ENCODE measurements at regions not wholly inside any gene's neighbourhood (a gene's known extent, or its start where the extent isn't known, plus 50 kb on each side); places are given as distances from the start of the nearest gene placed in this dataset.

- Histone ChIP-seq H3K27me3 (ENCODE audit: control insufficient read depth in 1 of 2, insufficient read depth in 2 of 2, low read length in 2 of 2) (no peaks in the 10 kb centered on the region), H3K9me3 (ENCODE audit: control insufficient read depth in 2 of 2, low read length in 2 of 2) (peaks cover 0 to 3% of the 10 kb centered on the region in 2 donors), H3K36me3 (ENCODE audit: control insufficient read depth in 2 of 2, insufficient read depth in 2 of 2, low read length in 2 of 2) (no peaks in the 10 kb centered on the region), H3K27ac (ENCODE audit: low read length) (no peak overlapping the region), H3K4me1 (ENCODE audit: control insufficient read depth, insufficient read depth, low read length) (no peaks in the 10 kb centered on the region), H3K4me3 (ENCODE audit: low read length in 2 of 2) (no peak overlapping the region), H3K9ac (ENCODE audit: low read length in 2 of 2) (no peak overlapping the region)
Measured at GRCh38 chr22:48692734-48693376, 1134.8 kb downstream of the BRD1 start.

DNA sequence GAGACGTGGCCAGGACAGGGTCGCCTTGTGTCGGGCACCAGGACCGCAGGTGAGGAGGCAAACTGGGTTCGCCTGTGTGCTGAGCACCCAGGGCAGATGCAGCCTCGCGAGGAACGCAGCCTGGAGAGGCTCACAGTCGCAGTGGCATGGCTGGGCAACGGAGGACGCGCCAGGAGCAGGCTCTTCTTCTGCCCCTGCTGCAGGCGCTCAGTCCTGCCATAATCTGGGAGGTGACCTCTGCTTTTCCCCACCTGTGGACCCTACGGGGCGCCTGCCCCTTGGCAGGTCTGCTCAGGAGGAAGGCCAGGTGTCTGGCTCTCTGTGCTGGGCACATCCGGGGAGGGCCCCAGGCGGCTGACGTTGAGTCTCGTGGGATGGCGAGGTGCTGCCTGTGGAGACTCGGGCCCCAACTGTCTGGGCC is 1136.2 kb downstream of the BRD1 start:
- Histone ChIP-seq H3K9me3 (ENCODE audit: control insufficient read depth in 2 of 2, low read length in 2 of 2) (no peaks in the 10 kb centered on the region), H3K36me3 (ENCODE audit: control insufficient read depth in 2 of 2, insufficient read depth in 2 of 2, low read length in 2 of 2) (no peaks in the 10 kb centered on the region), H3K27ac (ENCODE audit: low read length) (no peak overlapping the region), H3K9ac (ENCODE audit: low read length in 2 of 2) (no peak overlapping the region), H3K4me3 (ENCODE audit: low read length in 2 of 2) (no peak overlapping the region), H3K4me1 (ENCODE audit: control insufficient read depth, insufficient read depth, low read length) (no peaks in the 10 kb centered on the region), H3K27me3 (ENCODE audit: control insufficient read depth in 1 of 2, insufficient read depth in 2 of 2, low read length in 2 of 2) (no peaks in the 10 kb centered on the region)

GRCh38 chr22:48690583-48691317 is 1136.9 kb downstream of the BRD1 start:
- no peaks in the 10 kb centered on the region for H3K9me3 ChIP-seq (ENCODE audit: control insufficient read depth in 2 of 2, low read length in 2 of 2)
- H3K9ac ChIP-seq (ENCODE audit: low read length in 2 of 2) = no peak overlapping the region
- H3K27me3 ChIP-seq (ENCODE audit: control insufficient read depth in 1 of 2, insufficient read depth in 2 of 2, low read length in 2 of 2) = no peaks in the 10 kb centered on the region
- no peak overlapping the region for H3K4me3 ChIP-seq (ENCODE audit: low read length in 2 of 2)
- no peaks in the 10 kb centered on the region for H3K4me1 ChIP-seq (ENCODE audit: control insufficient read depth, insufficient read depth, low read length)
- no peak overlapping the region for H3K27ac ChIP-seq (ENCODE audit: low read length)
- H3K36me3 ChIP-seq (ENCODE audit: control insufficient read depth in 2 of 2, insufficient read depth in 2 of 2, low read length in 2 of 2) = no peaks in the 10 kb centered on the region

DNA sequence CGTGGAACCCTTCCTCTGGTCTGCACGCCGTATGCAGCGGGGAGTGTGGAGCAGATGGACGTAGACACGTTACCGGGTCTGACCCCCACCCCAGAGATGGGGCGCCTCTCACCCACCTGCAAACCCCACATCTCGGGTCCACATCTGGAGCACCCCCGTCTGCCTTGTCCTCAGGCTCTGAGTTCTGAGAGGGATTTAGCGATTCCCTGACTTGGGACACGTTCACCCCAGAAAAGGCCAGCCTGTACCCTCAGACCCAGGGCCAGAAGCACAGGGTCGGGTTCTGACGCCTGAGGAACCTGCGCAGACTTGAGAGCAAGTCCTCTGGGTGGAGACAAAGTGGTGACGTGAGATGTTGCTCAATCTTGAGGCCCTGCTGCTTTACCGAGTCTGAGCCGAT is 1138.5 kb downstream of the BRD1 start:
- H3K27me3 ChIP-seq (ENCODE audit: control insufficient read depth in 1 of 2, insufficient read depth in 2 of 2, low read length in 2 of 2) = no peaks in the 10 kb centered on the region
- H3K27ac ChIP-seq (ENCODE audit: low read length) = no peak overlapping the region
- no peaks in the 10 kb centered on the region for H3K9me3 ChIP-seq (ENCODE audit: control insufficient read depth in 2 of 2, low read length in 2 of 2)
- H3K36me3 ChIP-seq (ENCODE audit: control insufficient read depth in 2 of 2, insufficient read depth in 2 of 2, low read length in 2 of 2) = no peaks in the 10 kb centered on the region
- H3K4me3 ChIP-seq (ENCODE audit: low read length in 2 of 2) = no peak overlapping the region
- no peaks in the 10 kb centered on the region for H3K4me1 ChIP-seq (ENCODE audit: control insufficient read depth, insufficient read depth, low read length)
- no peak overlapping the region for H3K9ac ChIP-seq (ENCODE audit: low read length in 2 of 2)

- Histone ChIP-seq H3K36me3 (ENCODE audit: control insufficient read depth in 2 of 2, insufficient read depth in 2 of 2, low read length in 2 of 2) (no peaks in the 10 kb centered on the region), H3K9ac (ENCODE audit: low read length in 2 of 2) (no peak overlapping the region), H3K9me3 (ENCODE audit: control insufficient read depth in 2 of 2, low read length in 2 of 2) (no peaks in the 10 kb centered on the region), H3K4me1 (ENCODE audit: control insufficient read depth, insufficient read depth, low read length) (no peaks in the 10 kb centered on the region), H3K4me3 (ENCODE audit: low read length in 2 of 2) (no peak overlapping the region), H3K27me3 (ENCODE audit: control insufficient read depth in 1 of 2, insufficient read depth in 2 of 2, low read length in 2 of 2) (no peaks in the 10 kb centered on the region), H3K27ac (ENCODE audit: low read length) (no peak overlapping the region)
Measured at GRCh38 chr22:48688366-48688765, 1139.3 kb downstream of the BRD1 start.

DNA sequence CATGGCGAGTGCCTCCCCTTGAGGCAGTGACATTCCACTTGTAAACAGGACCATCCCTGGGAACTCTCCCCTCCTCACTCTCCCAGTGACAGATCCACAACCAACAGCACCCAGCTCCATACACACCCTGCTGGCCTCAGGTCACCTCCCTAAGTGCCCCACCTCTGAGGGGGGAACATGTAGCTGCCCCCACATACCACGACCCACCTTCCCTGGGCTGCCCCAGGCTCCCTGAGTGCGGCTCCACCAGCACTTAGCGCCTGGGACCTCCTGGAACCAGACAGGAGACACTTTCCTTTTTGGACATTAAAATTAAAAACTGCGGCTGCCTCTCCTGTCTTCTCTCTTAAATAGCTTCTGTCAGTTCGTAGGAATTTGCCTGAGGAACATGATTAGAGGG is 1140.1 kb downstream of the BRD1 start:
- Histone ChIP-seq H3K4me3 (ENCODE audit: low read length in 2 of 2) (no peak overlapping the region), H3K9me3 (ENCODE audit: control insufficient read depth in 2 of 2, low read length in 2 of 2) (no peaks in the 10 kb centered on the region), H3K36me3 (ENCODE audit: control insufficient read depth in 2 of 2, insufficient read depth in 2 of 2, low read length in 2 of 2) (no peaks in the 10 kb centered on the region), H3K9ac (ENCODE audit: low read length in 2 of 2) (no peak overlapping the region), H3K27ac (ENCODE audit: low read length) (no peak overlapping the region), H3K4me1 (ENCODE audit: control insufficient read depth, insufficient read depth, low read length) (no peaks in the 10 kb centered on the region), H3K27me3 (ENCODE audit: control insufficient read depth in 1 of 2, insufficient read depth in 2 of 2, low read length in 2 of 2) (no peaks in the 10 kb centered on the region)

DNA sequence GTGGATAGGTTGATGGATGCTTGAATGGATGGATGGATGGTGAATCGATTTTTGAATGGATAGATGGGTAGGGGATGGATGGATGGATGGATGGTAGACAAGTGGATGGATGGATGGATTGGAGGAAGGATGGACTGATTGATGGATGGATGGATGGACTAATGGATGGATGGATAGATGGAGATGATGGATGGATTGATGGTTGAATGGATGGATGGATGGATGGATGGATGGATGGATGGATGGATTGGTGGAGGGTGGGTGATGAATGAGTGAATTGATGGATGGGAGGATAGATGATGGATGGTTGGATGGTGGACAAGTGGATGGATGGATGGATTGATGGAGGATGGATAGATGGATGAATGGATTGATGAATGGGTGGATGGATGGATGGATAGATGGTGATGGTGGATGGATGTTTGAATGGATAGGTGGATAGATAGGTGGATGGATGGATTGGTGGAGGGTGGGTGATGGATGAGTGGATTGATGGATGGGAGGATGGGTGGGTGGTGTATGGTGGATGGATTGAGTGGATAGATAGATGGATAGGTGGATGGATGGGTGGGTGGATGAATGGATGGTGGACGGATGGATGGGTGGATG is 1140.9 kb downstream of the BRD1 start:
- H3K27me3 ChIP-seq (ENCODE audit: control insufficient read depth in 1 of 2, insufficient read depth in 2 of 2, low read length in 2 of 2) = no peaks in the 10 kb centered on the region
- no peaks in the 10 kb centered on the region for H3K36me3 ChIP-seq (ENCODE audit: control insufficient read depth in 2 of 2, insufficient read depth in 2 of 2, low read length in 2 of 2)
- H3K4me3 ChIP-seq (ENCODE audit: low read length in 2 of 2) = no peak overlapping the region
- no peak overlapping the region for H3K9ac ChIP-seq (ENCODE audit: low read length in 2 of 2)
- no peaks in the 10 kb centered on the region for H3K4me1 ChIP-seq (ENCODE audit: control insufficient read depth, insufficient read depth, low read length)
- no peaks in the 10 kb centered on the region for H3K9me3 ChIP-seq (ENCODE audit: control insufficient read depth in 2 of 2, low read length in 2 of 2)
- no peak overlapping the region for H3K27ac ChIP-seq (ENCODE audit: low read length)

GRCh38 chr22:48685767-48686166 is 1141.9 kb downstream of the BRD1 start:
- H3K9me3 ChIP-seq (ENCODE audit: control insufficient read depth in 2 of 2, low read length in 2 of 2) = no peaks in the 10 kb centered on the region
- H3K36me3 ChIP-seq (ENCODE audit: control insufficient read depth in 2 of 2, insufficient read depth in 2 of 2, low read length in 2 of 2) = no peaks in the 10 kb centered on the region
- no peaks in the 10 kb centered on the region for H3K4me1 ChIP-seq (ENCODE audit: control insufficient read depth, insufficient read depth, low read length)
- H3K9ac ChIP-seq (ENCODE audit: low read length in 2 of 2) = no peak overlapping the region
- H3K27me3 ChIP-seq (ENCODE audit: control insufficient read depth in 1 of 2, insufficient read depth in 2 of 2, low read length in 2 of 2) = no peaks in the 10 kb centered on the region
- no peak overlapping the region for H3K27ac ChIP-seq (ENCODE audit: low read length)
- H3K4me3 ChIP-seq (ENCODE audit: low read length in 2 of 2) = no peak overlapping the region

- Histone ChIP-seq H3K27me3 (ENCODE audit: control insufficient read depth in 1 of 2, insufficient read depth in 2 of 2, low read length in 2 of 2) (no peaks in the 10 kb centered on the region), H3K27ac (ENCODE audit: low read length) (no peak overlapping the region), H3K9me3 (ENCODE audit: control insufficient read depth in 2 of 2, low read length in 2 of 2) (no peaks in the 10 kb centered on the region), H3K4me3 (ENCODE audit: low read length in 2 of 2) (no peak overlapping the region), H3K36me3 (ENCODE audit: control insufficient read depth in 2 of 2, insufficient read depth in 2 of 2, low read length in 2 of 2) (no peaks in the 10 kb centered on the region), H3K4me1 (ENCODE audit: control insufficient read depth, insufficient read depth, low read length) (no peaks in the 10 kb centered on the region), H3K9ac (ENCODE audit: low read length in 2 of 2) (no peak overlapping the region)
Measured at GRCh38 chr22:48683640-48684039, 1144.0 kb downstream of the BRD1 start.

DNA sequence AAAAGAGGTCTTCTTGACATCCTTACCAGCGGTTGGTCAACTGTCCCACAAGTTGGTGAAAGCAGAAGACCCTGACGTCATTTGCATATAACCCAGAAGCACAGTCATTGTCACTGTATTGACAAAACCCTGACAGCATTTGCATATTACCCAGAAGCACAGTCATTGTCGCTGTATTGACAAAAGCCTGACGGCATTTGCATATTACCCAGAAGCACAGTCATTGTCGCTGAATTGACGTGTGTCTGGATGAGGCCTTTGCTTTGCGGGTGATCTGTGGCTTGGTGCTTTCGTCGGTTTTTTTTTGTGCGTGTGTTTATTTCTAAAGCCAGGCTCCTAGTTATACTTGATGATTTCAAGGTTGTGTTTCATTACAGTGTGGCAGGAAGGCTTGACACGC is 1145.2 kb downstream of the BRD1 start:
- no peak overlapping the region for H3K4me3 ChIP-seq (ENCODE audit: low read length in 2 of 2)
- no peaks in the 10 kb centered on the region for H3K36me3 ChIP-seq (ENCODE audit: control insufficient read depth in 2 of 2, insufficient read depth in 2 of 2, low read length in 2 of 2)
- no peaks in the 10 kb centered on the region for H3K4me1 ChIP-seq (ENCODE audit: control insufficient read depth, insufficient read depth, low read length)
- H3K9me3 ChIP-seq (ENCODE audit: control insufficient read depth in 2 of 2, low read length in 2 of 2) = no peaks in the 10 kb centered on the region
- H3K9ac ChIP-seq (ENCODE audit: low read length in 2 of 2) = no peak overlapping the region
- no peak overlapping the region for H3K27ac ChIP-seq (ENCODE audit: low read length)
- H3K27me3 ChIP-seq (ENCODE audit: control insufficient read depth in 1 of 2, insufficient read depth in 2 of 2, low read length in 2 of 2) = no peaks in the 10 kb centered on the region

GRCh38 chr22:48680601-48681000 is 1147.1 kb downstream of the BRD1 start:
- H3K9me3 ChIP-seq (ENCODE audit: control insufficient read depth in 2 of 2, low read length in 2 of 2) = no peaks in the 10 kb centered on the region
- H3K4me3 ChIP-seq (ENCODE audit: low read length in 2 of 2) = no peak overlapping the region
- no peaks in the 10 kb centered on the region for H3K36me3 ChIP-seq (ENCODE audit: control insufficient read depth in 2 of 2, insufficient read depth in 2 of 2, low read length in 2 of 2)
- no peaks in the 10 kb centered on the region for H3K4me1 ChIP-seq (ENCODE audit: control insufficient read depth, insufficient read depth, low read length)
- H3K9ac ChIP-seq (ENCODE audit: low read length in 2 of 2) = no peak overlapping the region
- no peak overlapping the region for H3K27ac ChIP-seq (ENCODE audit: low read length)
- no peaks in the 10 kb centered on the region for H3K27me3 ChIP-seq (ENCODE audit: control insufficient read depth in 1 of 2, insufficient read depth in 2 of 2, low read length in 2 of 2)

Measured in stomach smooth muscle (tissue), 2 donors.